Pancreas (tissue), 10 donors: ENCODE measurements at regions not wholly inside any gene's neighbourhood (a gene's known extent, or its start where the extent isn't known, plus 50 kb on each side); places are given as distances from the start of the nearest gene placed in this dataset.

Experiments
- ATAC-seq, 4 donors: fragments of 200-7000 bp; cut with Tn5 transposase; one replicate each; pipeline versions ENCODE4 v1.8.0 to v1.9.1; 2020; ENCODE audit warnings: mild to moderate bottlenecking in 4 of 4, moderate library complexity in 4 of 4
- DNase-seq, 6 donors: peaks; one replicate each; pipeline ENCODE4 v3.0.0-alpha.2; 2020
- FAIRE-seq: peaks from 2 replicates; lab custom pipeline; 2012; peaks lifted over from hg19 to GRCh38; lab: Jason Lieb, UNC
- H3K27ac ChIP-seq, 4 donors: fragments of 200-600 bp; sonication (generic); 1 replicate in 3 of 4; 2 replicates in 1 of 4; pipeline versions ENCODE4 v1.5.0 to v1.8.0; 2020
- H3K27me3 ChIP-seq, 4 donors: fragments of 200-600 bp; one replicate each; pipeline ENCODE4 v1.8.0; 2021
- H3K36me3 ChIP-seq, 3 donors: fragments of 200-600 bp; sonication (generic) in 1 of 3; one replicate each; pipeline versions ENCODE4 v1.5.0 to v1.8.0; 2020 to 2021
- H3K4me1 ChIP-seq, 3 donors: fragments of 200-600 bp; one replicate each; pipeline ENCODE4 v1.8.0; 2021
- H3K4me3 ChIP-seq, 4 donors: fragments of 200-600 bp; sonication (generic) in 2 of 4; one replicate each; pipeline versions ENCODE4 v1.5.0 to v1.8.0; 2020 to 2021
- H3K9me3 ChIP-seq, 4 donors: fragments of 200-600 bp; one replicate each; pipeline ENCODE4 v1.8.0; 2021
- WGBS, 2 donors: extraction: QIAGEN DNeasy Blood & Tissue Kit; methylation state at CpG; one replicate each; pipeline ENCODE4 v1.1.7; 2013; 5-methylcytosine and 5-hydroxymethylcytosine counted together
- intact Hi-C, 3 donors: fragments of 100-400 bp; cut with DNase I; formaldehyde crosslinking; loops; one replicate each; pipeline versions ENCODE4 v1.11.1 to v1.14.2; 2022
- TF ChIP-seq, protein P1 (sequence below), 4 donors: fragments of 200-600 bp; sonication (generic) in 3 of 4; IDR thresholded peaks; one replicate each; pipeline versions ENCODE4 v1.5.0 to v1.8.0; 2021; ENCODE audit warnings: antibody characterized with exemption in 4 of 4
- donor health status: healthy with polysubstance abuse.
- donor health status: DM: no; HTN: no; CAD: no; lungs with moderate emphysema.
- donor health status: DM: no; HTN: no; CAD: no.
- donor health status: control.
- donor health status: control.
- donor health status: Bipolar disorder and iron deficiency.
- donor health status: DM: yes; HTN: yes; CAD: no.
- donor health status: DM: no; HTN: no; CAD: no.
- donor health status: DM: no; HTN: no; CAD: no.
- donor health status: DM: yes; HTN: yes; CAD: no.

DNA sequence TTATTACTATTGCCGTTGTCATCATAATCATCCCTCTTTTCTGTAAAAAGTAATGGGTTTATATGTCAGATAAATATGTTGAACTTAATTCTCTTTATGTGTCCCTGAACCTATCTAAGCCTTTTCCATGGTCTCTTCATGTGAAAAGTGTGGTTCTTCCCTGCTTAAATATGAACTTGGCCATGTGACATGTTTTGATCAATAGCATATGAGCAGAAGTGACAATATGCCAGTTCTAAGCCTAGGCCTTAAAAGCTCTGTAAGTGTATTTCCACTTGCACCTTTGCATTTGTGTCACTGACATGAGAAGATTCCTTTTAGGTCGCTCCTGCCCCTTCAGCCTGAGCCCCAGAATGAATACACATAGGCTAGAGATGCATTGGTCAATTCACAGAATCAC lies 188.4 kb upstream of the CCN2 start:
- DNase-seq (no peak), FAIRE-seq (no peak), ATAC-seq (no peak)
- intact Hi-C loops, result no loop called here
- TF ChIP-seq, protein P1, sequence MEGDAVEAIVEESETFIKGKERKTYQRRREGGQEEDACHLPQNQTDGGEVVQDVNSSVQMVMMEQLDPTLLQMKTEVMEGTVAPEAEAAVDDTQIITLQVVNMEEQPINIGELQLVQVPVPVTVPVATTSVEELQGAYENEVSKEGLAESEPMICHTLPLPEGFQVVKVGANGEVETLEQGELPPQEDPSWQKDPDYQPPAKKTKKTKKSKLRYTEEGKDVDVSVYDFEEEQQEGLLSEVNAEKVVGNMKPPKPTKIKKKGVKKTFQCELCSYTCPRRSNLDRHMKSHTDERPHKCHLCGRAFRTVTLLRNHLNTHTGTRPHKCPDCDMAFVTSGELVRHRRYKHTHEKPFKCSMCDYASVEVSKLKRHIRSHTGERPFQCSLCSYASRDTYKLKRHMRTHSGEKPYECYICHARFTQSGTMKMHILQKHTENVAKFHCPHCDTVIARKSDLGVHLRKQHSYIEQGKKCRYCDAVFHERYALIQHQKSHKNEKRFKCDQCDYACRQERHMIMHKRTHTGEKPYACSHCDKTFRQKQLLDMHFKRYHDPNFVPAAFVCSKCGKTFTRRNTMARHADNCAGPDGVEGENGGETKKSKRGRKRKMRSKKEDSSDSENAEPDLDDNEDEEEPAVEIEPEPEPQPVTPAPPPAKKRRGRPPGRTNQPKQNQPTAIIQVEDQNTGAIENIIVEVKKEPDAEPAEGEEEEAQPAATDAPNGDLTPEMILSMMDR (IDR thresholded peaks at IDR 0.05), result no peak
- Histone ChIP-seq H3K9me3 (no peaks in the 10 kb centered on the region), H3K4me3 (no peak overlapping the region), H3K27ac (no peak overlapping the region), H3K36me3 (no peaks in the 10 kb centered on the region), H3K4me1 (no peaks in the 10 kb centered on the region), H3K27me3 (no peaks in the 10 kb centered on the region)
- 73 to 78% methylated on average over 2 of the region's 2 CpGs for WGBS, 2 donors

DNA sequence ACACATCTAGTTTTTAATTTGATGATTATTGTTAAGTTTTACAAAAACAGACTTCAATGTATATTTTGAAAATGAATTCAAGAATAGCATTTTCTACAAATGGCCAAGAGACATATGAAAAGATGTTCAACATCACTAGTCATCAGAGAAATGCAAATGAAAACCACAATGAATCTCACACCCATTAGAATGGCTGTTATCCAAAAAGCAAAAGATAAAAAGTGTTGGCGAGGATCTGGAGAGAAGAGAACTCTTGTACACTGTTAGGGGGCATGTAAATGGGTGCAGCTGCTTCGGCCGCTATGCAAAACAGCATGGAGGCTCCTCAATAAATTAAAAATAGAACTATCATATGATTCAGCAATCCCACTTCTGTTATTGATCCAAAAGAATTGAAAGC lies 185.8 kb upstream of the CCN2 start:
- TF ChIP-seq, protein P1 (IDR thresholded peaks at IDR 0.05), result no peak
- 72 to 76% methylated on average over 3 of the region's 3 CpGs for WGBS, 2 donors

DNA sequence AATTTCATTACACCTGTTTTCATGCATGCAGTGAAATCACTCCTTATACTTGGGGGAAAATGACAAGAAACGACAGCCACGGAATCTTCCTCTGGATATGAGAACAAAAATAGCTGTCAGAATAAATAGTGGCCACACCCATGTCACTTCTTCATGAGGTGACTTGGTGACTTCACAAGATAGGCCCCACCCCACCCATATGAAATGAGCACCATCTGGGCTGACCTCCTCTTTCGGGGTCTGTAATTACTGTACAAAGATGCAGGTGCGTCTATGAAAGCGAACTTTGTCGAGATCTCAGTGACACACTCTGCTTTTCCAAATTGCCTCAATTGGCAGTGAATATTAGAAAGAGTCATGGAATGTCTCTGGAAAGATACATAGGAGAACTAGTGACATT lies 184.2 kb upstream of the CCN2 start:
- peaks cover 0 to 3% (median 0%) of the 10 kb centered on the region in 3 donors for H3K4me1 ChIP-seq
- no peak for FAIRE-seq
- H3K36me3 ChIP-seq, result no peaks in the 10 kb centered on the region
- no peak for DNase-seq
- TF ChIP-seq, protein P1 (IDR thresholded peaks at IDR 0.05), result no peak
- no peaks in the 10 kb centered on the region for H3K27me3 ChIP-seq
- ATAC-seq, result no peak
- intact Hi-C loops, result no loop called here
- H3K27ac ChIP-seq, result no peak overlapping the region
- WGBS, 2 donors, result 84 to 91% methylated on average over 6 of the region's 6 CpGs
- H3K4me3 ChIP-seq, result no peak overlapping the region
- no peaks in the 10 kb centered on the region for H3K9me3 ChIP-seq

More for the DNA sequence above, 185.8 kb upstream of the CCN2 start:
- no peak for FAIRE-seq
- no peak overlapping the region for H3K27ac ChIP-seq
- H3K27me3 ChIP-seq, result no peaks in the 10 kb centered on the region
- no peak for ATAC-seq
- H3K36me3 ChIP-seq, result no peaks in the 10 kb centered on the region
- H3K4me3 ChIP-seq, result no peak overlapping the region
- intact Hi-C loops, result no loop called here
- no peak for DNase-seq
- H3K9me3 ChIP-seq, result no peaks in the 10 kb centered on the region
- no peaks in the 10 kb centered on the region for H3K4me1 ChIP-seq

DNA sequence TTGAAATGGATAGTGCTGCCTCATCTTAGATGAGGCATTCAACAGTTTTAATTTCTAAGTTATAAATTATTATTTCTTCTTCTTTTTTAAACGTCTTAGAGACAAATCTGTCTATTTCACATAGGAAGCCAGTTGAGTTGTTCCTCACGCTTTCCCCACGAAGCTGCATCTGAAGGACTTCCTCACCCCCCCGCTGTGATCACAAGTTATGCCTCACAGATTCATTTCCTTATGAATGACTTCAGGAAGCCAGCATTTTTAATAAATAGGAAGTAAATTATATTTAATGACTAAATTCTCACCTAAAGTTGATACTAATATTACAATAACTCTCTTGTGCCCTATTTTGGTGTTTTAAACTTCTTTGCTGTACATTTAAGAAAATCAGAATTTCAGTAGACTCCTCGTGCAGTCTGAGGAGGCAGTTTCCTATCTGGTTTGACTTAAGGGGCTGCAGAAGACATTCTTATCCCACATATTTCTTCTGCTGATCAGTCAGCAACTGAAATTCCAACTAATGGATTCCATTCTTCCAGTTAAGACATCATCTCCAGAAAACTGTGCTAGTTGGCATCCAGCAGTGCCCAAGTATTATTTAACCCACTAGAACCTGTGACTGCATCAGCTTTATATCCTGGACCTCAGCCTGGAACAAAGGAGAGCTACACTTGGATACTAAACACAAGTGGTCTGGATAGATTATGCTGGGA lies 182.7 kb upstream of the CCN2 start:
- H3K27me3 ChIP-seq, result no peaks in the 10 kb centered on the region
- TF ChIP-seq, protein P1 (IDR thresholded peaks at IDR 0.05), result no peak
- no peak overlapping the region for H3K4me3 ChIP-seq
- H3K4me1 ChIP-seq, result peaks cover 0 to 3% (median 0%) of the 10 kb centered on the region in 3 donors
- intact Hi-C loops, result no loop called here
- ATAC-seq (no peak), DNase-seq (no peak), FAIRE-seq (no peak)
- no peaks in the 10 kb centered on the region for H3K9me3 ChIP-seq
- WGBS, 2 donors, result 64 to 76% methylated on average over 5 of the region's 5 CpGs
- no peak overlapping the region for H3K27ac ChIP-seq
- H3K36me3 ChIP-seq, result no peaks in the 10 kb centered on the region

DNA sequence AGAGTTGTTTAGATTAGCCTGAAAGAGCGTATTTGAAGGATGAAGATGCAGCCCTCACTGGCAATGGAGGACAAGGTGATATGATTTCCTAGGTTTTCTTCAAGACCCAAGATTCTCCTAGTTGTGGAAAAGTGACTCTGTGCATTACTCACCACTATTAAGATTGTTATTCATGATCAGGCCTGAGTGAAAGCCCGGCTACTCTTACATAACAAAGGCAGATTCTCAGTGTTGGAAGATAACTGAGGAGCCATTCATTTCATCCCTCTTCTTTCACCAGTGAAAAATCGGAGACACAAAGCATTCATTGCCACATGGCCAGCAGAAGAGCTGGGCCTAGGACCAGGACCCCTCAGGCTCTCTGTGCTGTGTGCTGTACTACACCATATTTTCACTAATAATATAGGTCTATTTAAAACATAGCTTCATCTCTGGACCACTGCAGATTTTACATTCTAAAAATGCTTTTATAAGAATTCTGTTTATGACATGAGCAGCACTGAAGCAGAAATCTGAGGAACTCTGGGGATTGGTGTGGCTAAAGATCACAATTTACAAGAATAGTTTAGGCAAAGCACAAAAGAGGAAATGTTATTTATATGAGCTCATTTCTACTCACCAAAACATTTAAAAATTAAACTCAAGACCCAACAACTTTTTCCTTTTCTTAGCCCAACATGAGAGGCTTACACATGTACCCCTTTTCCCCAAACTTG lies 181.9 kb upstream of the CCN2 start:
- H3K27ac ChIP-seq, result peak overlapping the region in 1 of 4 donors; percentile 68
- TF ChIP-seq, protein P1 (IDR thresholded peaks at IDR 0.05), result no peak
- peaks cover 0 to 3% (median 0%) of the 10 kb centered on the region in 3 donors for H3K4me1 ChIP-seq
- ATAC-seq, result no peak
- WGBS, 2 donors, result 78 to 80% methylated on average over 3 of the region's 3 CpGs
- intact Hi-C loops, result no loop called here
- H3K36me3 ChIP-seq, result no peaks in the 10 kb centered on the region
- no peak overlapping the region for H3K4me3 ChIP-seq
- H3K9me3 ChIP-seq, result no peaks in the 10 kb centered on the region
- FAIRE-seq, result no peak
- no peak for DNase-seq
- H3K27me3 ChIP-seq, result no peaks in the 10 kb centered on the region
